ENCODE measurements at regions not wholly inside any gene's neighbourhood (a gene's known extent, or its start where the extent isn't known, plus 50 kb on each side); places are given as distances from the start of the nearest gene placed in this dataset.

DNA sequence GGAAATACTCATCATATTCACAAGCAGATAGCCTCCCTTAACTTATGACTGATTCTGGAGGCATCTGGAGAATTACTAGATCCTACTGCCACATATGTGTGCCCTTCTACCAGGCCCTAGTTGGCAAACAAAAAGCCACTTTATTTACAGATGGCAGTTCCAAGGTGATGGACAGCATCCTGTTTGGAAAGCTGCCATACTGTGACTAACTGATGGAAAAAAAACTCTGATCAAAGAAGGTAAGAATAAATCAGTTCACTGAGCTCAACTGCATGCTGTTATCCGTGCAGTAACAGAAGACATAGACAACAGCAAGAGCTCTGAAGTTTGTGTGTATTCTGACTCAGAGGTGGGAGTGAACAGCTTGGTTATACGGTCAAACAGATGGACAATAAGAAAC lies 279.8 kb upstream of the POU5F2 start:
- no peaks in the 10 kb centered on the region for H3K27me3 ChIP-seq (replicated peaks in 1 of 4; ENCODE audit: control insufficient read depth in 3 of 4, extremely low read depth in 1 of 4, insufficient read depth in 3 of 4, low read length in 3 of 4)
- H3K9me3 ChIP-seq (ENCODE audit: insufficient read depth in 2 of 2, low read depth in 1 of 2, low read length in 1 of 2) = 0 out of 4 replicates have a peak, but pooled peaks cover 0 to 3% of the 10 kb centered on the region in 2 experiments
- DNase-seq (ENCODE audit: low read depth in 1 of 2, low spot score in 2 of 2) (no peak), FAIRE-seq (no peak)
- H4K91ac ChIP-seq (replicated peaks; ENCODE audit: insufficient read length, low read length) = no peak overlapping the region
- H2BK15ac ChIP-seq (ENCODE audit: low read length) = no peak overlapping the region
- no peak overlapping the region for H3K14ac ChIP-seq (ENCODE audit: insufficient read length)
- H2BK12ac ChIP-seq (ENCODE audit: low read depth, low read length) = no peak overlapping the region
- no peak overlapping the region for H2AK5ac ChIP-seq (ENCODE audit: low read depth, low read length)
- H3K79me2 ChIP-seq (ENCODE audit: control insufficient read depth in 1 of 2, insufficient read depth in 2 of 2, low read length in 2 of 2) = no peaks in the 10 kb centered on the region
- H4K5ac ChIP-seq (ENCODE audit: insufficient read length, low read depth, low read length) = no peak overlapping the region
- no peaks in the 10 kb centered on the region for H3K4me1 ChIP-seq (replicated peaks in 1 of 4; ENCODE audit: control insufficient read depth in 3 of 4, insufficient read depth in 4 of 4, low read length in 3 of 4)
- ChIA-PET CTCF (ENCODE audit: partially characterized antibody) (interaction anchor here (1.0 kb wide), 1 partner anchor 420 kb away, joined by 3 read pairs; no protein-coding TSS in a partner anchor), POLR2A (ENCODE audit: partially characterized antibody) (no interaction called here)
- H3K79me1 ChIP-seq (ENCODE audit: low read depth, low read length) = no peaks in the 10 kb centered on the region
- H4K20me1 ChIP-seq (replicated peaks in 1 of 2; ENCODE audit: control insufficient read depth in 1 of 2, insufficient read depth in 2 of 2, low read length in 2 of 2) = no peaks in the 10 kb centered on the region
- H2BK20ac ChIP-seq (ENCODE audit: low read length) = no peak overlapping the region
- 86% methylated on average over 2 of the region's 2 CpGs; no CpG with 5 or more reads in 1 of the 2 experiments for WGBS, 2 experiments (ENCODE audit: extremely low coverage in 1 of 2, insufficient coverage in 1 of 2, insufficient read length in 1 of 2, insufficient replicate concordance in 2 of 2, low coverage in 1 of 2, low lambda C conversion rate in 2 of 2, missing lambda C conversion rate in 1 of 2)
- H3K18ac ChIP-seq (ENCODE audit: extremely low read depth, low read length) = no peak overlapping the region
- no peak overlapping the region for H2BK5ac ChIP-seq (ENCODE audit: low read depth, low read length)
- H3K23ac ChIP-seq (ENCODE audit: insufficient read length) = no peak overlapping the region
- no peak overlapping the region for H3K27ac ChIP-seq (ENCODE audit: low read depth, low read length)
- no peak overlapping the region for H3K4ac ChIP-seq (replicated peaks; ENCODE audit: insufficient read length, low read depth, low read length)
- no peak overlapping the region for H3K4me2 ChIP-seq (ENCODE audit: insufficient read depth in 1 of 2, low read depth in 2 of 2, low read length in 2 of 2)
- H3K4me3 ChIP-seq (ENCODE audit: extremely low read depth in 1 of 4, insufficient read depth in 2 of 4, low read depth in 3 of 4, low read length in 4 of 4) = no peak overlapping the region
- no peak overlapping the region for H3K56ac ChIP-seq (replicated peaks; ENCODE audit: insufficient read length, low read depth, low read length)
- no peak overlapping the region for H4K8ac ChIP-seq (ENCODE audit: extremely low read depth, insufficient read depth, low read length)
- no peak overlapping the region for H3K9ac ChIP-seq (replicated peaks in 1 of 4; ENCODE audit: extremely low read depth in 1 of 4, low read depth in 3 of 4, low read length in 3 of 4)
- no peaks in the 10 kb centered on the region for H3K23me2 ChIP-seq (ENCODE audit: low read depth, low read length)
- H2AFZ ChIP-seq (ENCODE audit: low read length) = no peak overlapping the region
- H3K36me3 ChIP-seq (ENCODE audit: control insufficient read depth in 2 of 4, insufficient read depth in 4 of 4, low read length in 3 of 4) = no peaks in the 10 kb centered on the region
- no peak overlapping the region for H2BK120ac ChIP-seq (replicated peaks; ENCODE audit: low read depth, low read length)
- TF ChIP-seq BCL11A (IDR thresholded peaks at IDR 0.05; ENCODE audit: low read depth in 2 of 2, low read length in 2 of 2) (no peak), SP4 (IDR thresholded peaks at IDR 0.05; ENCODE audit: low read length) (no peak), TBP (IDR thresholded peaks at IDR 0.05; ENCODE audit: low read depth, low read length) (no peak), KDM1A (IDR thresholded peaks at IDR 0.05; ENCODE audit: borderline replicate concordance, low read length) (no peak), NANOG (IDR thresholded peaks at IDR 0.05; ENCODE audit: insufficient read depth, low read depth, low read length, poor library complexity, severe bottlenecking) (no peak), CBX5 (IDR thresholded peaks at IDR 0.05; ENCODE audit: low read depth, low read length) (no peak), SUZ12 (IDR thresholded peaks at IDR 0.05; ENCODE audit: low read length) (no peak), RNF2 (IDR thresholded peaks at IDR 0.05; ENCODE audit: borderline replicate concordance, low read depth, low read length, missing control alignments, poor library complexity, severe bottlenecking) (no peak), PHF8 (conservative IDR thresholded peaks at IDR 0.05; ENCODE audit: low read depth, low read length) (no peak), KDM4A (IDR thresholded peaks at IDR 0.05; ENCODE audit: low read depth, low read length, severe bottlenecking) (no peak), POLR2AphosphoS5 (IDR thresholded peaks at IDR 0.05; ENCODE audit: low read depth, low read length) (no peak), CTBP2 (IDR thresholded peaks at IDR 0.05; ENCODE audit: borderline replicate concordance, insufficient read depth, insufficient read length, low read length) (no peak), JUN (IDR thresholded peaks at IDR 0.05; ENCODE audit: low read depth, low read length) (no peak)
- TF ChIP-seq, protein P1, sequence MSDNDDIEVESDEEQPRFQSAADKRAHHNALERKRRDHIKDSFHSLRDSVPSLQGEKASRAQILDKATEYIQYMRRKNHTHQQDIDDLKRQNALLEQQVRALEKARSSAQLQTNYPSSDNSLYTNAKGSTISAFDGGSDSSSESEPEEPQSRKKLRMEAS (IDR thresholded peaks at IDR 0.05) = no peak

All from H1 (cell line).